AG10803 (cell line): ENCODE measurements at regions not wholly inside any gene's neighbourhood (a gene's known extent, or its start where the extent isn't known, plus 50 kb on each side); places are given as distances from the start of the nearest gene placed in this dataset.

Experiments used
- DNase-seq: peaks from one replicate; pipeline ENCODE4 v3.0.0; 2010; ENCODE audit warnings: low read depth
- H3K4me3 ChIP-seq: 2 replicates; pipeline ENCODE4 v1.5.1; 2011; ENCODE audit warnings: mild to moderate bottlenecking, low read length, control low read depth
- CTCF ChIP-seq: conservative IDR thresholded peaks from 2 replicates; pipeline ENCODE4 v1.5.1; 2011; ENCODE audit warnings: mild to moderate bottlenecking, low read length, control low read depth, inconsistent platforms

- no peak overlapping the region for H3K4me3 ChIP-seq
- no peak for TF ChIP-seq CTCF
- no peak for DNase-seq
These were observed 87.9 kb downstream of the RAD51AP2 start for GRCh38 chr2:17430326-17430725.

DNA sequence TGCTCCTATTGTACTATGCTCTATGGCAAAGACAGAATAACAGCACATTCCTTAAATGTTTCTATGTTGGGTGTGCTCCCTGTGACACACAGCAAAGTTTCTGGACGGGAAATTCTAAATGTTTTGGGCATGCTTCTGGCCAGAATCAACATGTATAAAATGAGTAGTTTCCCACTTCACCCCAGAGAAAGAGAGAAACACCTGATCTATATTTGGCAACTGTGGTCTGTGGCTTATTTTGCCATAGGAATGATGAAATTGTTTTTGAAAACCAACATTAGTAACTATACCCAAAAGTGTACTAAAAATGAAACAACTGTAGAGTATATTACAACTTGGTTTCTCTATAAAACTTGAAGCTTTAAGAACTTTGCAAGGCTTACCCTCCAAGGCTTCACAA lies 89.1 kb downstream of the RAD51AP2 start:
- DNase-seq = peak; percentile 68
- no peak overlapping the region for H3K4me3 ChIP-seq
- TF ChIP-seq CTCF = no peak

GRCh38 chr2:17427401-17427800 lies 90.8 kb downstream of the RAD51AP2 start:
- H3K4me3 ChIP-seq = no peak overlapping the region
- no peak for TF ChIP-seq CTCF
- peak; percentile 11 for DNase-seq

DNA sequence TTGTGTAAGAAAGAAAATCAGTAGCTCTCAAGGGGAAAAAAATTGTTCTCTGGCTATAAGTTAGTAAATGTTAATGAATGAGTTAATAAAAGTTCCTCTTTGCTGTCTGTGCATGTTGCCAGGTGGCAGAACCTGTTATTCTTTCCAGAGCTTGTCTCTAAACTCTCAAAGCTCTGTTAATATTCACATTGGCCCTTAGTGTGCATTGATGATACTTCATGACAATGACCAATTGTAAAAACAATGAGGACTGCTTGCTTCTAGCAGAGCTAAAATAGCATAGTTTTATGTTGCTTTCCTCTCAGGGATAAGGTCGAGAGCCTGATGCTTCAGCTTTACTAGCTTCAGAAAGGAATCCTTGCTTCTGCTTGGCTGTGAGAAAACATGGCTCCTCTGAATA lies 91.5 kb downstream of the RAD51AP2 start:
- no peak for DNase-seq

DNA sequence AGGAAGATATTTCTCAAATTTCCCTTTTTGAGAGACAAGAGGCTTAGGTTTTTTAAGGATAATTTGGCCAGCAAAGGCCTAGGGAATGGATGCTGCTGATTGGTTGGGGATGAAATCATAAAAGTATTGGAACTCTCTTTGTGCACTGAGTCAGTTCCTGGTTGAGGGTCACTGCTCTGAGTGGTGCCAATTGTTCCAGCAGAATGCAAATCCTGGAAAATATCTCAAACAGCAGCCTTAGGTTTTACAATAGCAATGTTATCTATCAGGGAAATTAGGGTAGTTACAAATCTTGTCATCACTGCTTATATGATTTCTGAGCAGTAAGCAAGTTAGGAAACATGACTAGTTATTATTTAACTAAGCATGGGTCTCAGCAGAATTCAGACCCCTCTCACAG lies 96.2 kb downstream of the RAD51AP2 start:
- no peak for DNase-seq
- no peak overlapping the region for H3K4me3 ChIP-seq
- TF ChIP-seq CTCF = no peak

More for the DNA sequence above, 91.5 kb downstream of the RAD51AP2 start:
- no peak for TF ChIP-seq CTCF
- H3K4me3 ChIP-seq = no peak overlapping the region

DNA sequence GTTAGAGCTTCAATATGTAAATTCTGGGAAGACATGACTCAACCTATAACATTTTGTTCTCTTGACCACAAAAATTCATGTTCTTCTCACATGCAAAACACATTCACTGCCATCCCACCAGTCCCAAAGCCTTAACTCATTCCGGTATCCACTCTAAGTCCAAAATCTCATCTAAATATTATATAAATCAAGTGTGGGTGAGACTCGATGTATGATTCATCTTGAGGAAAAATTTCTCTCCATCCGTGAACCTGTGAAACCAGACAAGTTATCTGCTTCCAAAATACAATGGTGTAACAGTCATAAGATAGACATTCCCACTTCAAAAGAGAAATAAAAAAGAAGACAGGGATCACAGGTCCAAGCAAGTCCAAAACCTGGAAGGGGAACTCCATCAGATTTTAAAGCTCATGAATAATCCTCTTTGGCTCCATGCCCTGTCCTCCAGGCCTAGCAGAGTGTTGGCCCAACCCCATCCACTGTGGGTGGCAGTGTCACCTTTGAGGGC lies 101.3 kb downstream of the RAD51AP2 start:
- peak; percentile 87 for DNase-seq
- TF ChIP-seq CTCF = no peak
- H3K4me3 ChIP-seq = no peak overlapping the region

DNA sequence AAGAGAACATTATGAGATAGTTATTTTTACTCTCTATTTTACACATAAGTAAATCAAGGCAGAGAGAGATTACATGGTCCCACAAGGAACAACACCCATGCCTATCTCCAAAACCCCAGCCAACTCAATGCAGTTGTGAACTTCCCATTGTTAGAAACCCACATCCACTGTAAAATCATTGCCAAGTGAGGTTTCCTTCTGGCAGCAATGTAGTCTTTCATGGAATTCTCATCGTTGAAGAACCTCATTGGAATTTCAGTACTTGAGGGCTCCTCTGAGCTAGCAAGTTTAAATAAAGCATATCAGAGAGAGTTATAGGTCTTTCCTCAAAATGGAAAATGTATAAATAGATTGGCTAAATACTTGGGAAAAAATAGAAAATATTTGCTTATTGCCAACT lies 105.2 kb downstream of the RAD51AP2 start:
- no peak for TF ChIP-seq CTCF
- H3K4me3 ChIP-seq = no peak overlapping the region
- peak; percentile 35 for DNase-seq
